ENCODE measurements at regions not wholly inside any gene's neighbourhood (a gene's known extent, or its start where the extent isn't known, plus 50 kb on each side); places are given as distances from the start of the nearest gene placed in this dataset.
"Not testable (repeated sequence)": the region's sequence is repeated elsewhere in the genome, so short reads cannot be mapped to it uniquely, and the experiment has no call there.

- peak overlapping the region; percentile 88 for H3K27ac Mint-ChIP-seq
- peaks cover 22% of the 10 kb centered on the region for H3K4me1 Mint-ChIP-seq
- DNase-seq (ENCODE audit: low spot score in 2 of 2), result no peak
- no peaks in the 10 kb centered on the region for H3K27me3 Mint-ChIP-seq
- H3K4me3 Mint-ChIP-seq, result no peak overlapping the region
- ATAC-seq (ENCODE audit: low read depth), result no peak
- no peaks in the 10 kb centered on the region for H3K36me3 Mint-ChIP-seq
- no peaks in the 10 kb centered on the region for H3K9me3 Mint-ChIP-seq
Measured at GRCh38 chr15:92833106-92833433, 67.1 kb upstream of the CHD2 start.

GRCh38 chr15:92833493-92834271 is 66.4 kb upstream of the CHD2 start:
- H3K36me3 Mint-ChIP-seq, result no peaks in the 10 kb centered on the region
- peak overlapping the region; percentile 35 for H3K4me3 Mint-ChIP-seq
- ATAC-seq (ENCODE audit: low read depth) (no peak), DNase-seq (ENCODE audit: low spot score in 2 of 2) (no peak)
- H3K27me3 Mint-ChIP-seq, result no peaks in the 10 kb centered on the region
- H3K27ac Mint-ChIP-seq, result peak overlapping the region; percentile 88
- H3K9me3 Mint-ChIP-seq, result no peaks in the 10 kb centered on the region
- peaks cover 27% of the 10 kb centered on the region for H3K4me1 Mint-ChIP-seq

DNA sequence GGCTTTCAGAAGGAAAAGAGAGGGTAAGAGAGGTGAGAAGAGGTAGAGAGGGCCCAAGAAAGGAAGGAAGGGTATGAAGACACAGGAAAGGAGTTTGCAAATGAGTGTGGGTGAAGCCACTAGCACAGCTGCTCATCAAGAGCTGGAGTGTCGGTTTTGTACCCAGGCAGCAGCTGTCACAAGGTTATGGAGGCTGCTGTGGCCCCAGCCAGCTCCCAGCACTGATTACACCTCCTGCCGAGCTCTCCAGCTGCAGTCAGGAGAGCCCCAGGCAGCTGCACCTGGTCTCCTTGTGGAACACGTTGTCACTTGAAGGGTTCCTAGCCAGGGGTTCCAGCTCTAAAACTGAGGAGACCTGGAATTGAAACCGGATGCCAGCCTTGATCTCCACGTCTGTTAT is 60.4 kb upstream of the CHD2 start:
- H3K4me3 Mint-ChIP-seq, result peak overlapping the region; percentile 45
- ATAC-seq (ENCODE audit: low read depth) (peak; percentile 56), DNase-seq (ENCODE audit: low spot score in 2 of 2) (no peak)
- peak overlapping the region; percentile 25 for H3K27ac Mint-ChIP-seq
- H3K27me3 Mint-ChIP-seq, result no peaks in the 10 kb centered on the region
- peaks cover 25% of the 10 kb centered on the region for H3K4me1 Mint-ChIP-seq
- H3K9me3 Mint-ChIP-seq, result no peaks in the 10 kb centered on the region
- H3K36me3 Mint-ChIP-seq, result no peaks in the 10 kb centered on the region

DNA sequence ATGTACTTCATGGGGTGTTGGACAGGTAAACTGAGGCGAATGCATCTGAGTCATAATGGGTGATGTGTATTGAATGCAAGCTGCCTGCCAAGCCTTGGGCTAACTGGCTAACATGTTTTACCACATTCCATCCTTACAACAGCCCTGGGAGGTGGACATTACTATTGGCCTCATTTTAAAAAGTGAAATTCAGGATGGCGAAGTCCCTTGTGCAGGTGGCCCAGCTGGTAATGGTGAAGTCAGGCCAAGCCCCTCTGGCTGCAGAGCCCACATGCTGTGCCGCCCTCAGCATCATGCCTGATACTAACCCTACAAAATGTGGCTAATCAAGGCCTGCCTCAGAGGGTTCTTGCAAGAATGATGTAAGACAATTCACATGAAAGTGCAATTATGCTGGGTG is 60.0 kb upstream of the CHD2 start:
- H3K27ac Mint-ChIP-seq, result peak overlapping the region; percentile 25
- peak overlapping the region; percentile 45 for H3K4me3 Mint-ChIP-seq
- DNase-seq (ENCODE audit: low spot score in 2 of 2) (no peak), ATAC-seq (ENCODE audit: low read depth) (no peak)
- H3K27me3 Mint-ChIP-seq, result no peaks in the 10 kb centered on the region
- no peaks in the 10 kb centered on the region for H3K36me3 Mint-ChIP-seq
- no peaks in the 10 kb centered on the region for H3K9me3 Mint-ChIP-seq
- H3K4me1 Mint-ChIP-seq, result peaks cover 29% of the 10 kb centered on the region

DNA sequence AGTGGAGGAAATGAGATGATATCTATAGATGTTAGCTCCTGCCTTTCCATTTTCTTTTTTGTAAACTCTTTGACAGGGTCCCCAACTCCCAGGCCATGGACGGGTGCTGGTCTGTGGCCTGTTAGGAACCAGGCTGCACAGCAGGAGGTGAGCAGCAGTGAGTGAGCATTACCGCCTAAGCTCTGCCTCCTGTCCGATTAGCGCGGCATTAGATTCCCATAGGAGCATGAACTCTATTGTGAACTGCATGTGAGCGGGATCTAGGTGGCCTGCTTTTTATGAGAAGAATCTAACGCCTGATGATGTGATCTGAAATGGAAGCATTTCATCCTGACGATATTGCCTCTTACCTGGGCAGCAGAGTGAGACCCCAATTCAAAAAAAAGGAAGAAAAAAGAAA is 56.8 kb upstream of the CHD2 start:
- DNase-seq (ENCODE audit: low spot score in 2 of 2) (no peak), ATAC-seq (ENCODE audit: low read depth) (no peak)
- H3K36me3 Mint-ChIP-seq, result no peaks in the 10 kb centered on the region
- H3K27ac Mint-ChIP-seq, result no peak overlapping the region
- no peak overlapping the region for H3K4me3 Mint-ChIP-seq
- H3K4me1 Mint-ChIP-seq, result peaks cover 34% of the 10 kb centered on the region
- no peaks in the 10 kb centered on the region for H3K9me3 Mint-ChIP-seq
- no peaks in the 10 kb centered on the region for H3K27me3 Mint-ChIP-seq

DNA sequence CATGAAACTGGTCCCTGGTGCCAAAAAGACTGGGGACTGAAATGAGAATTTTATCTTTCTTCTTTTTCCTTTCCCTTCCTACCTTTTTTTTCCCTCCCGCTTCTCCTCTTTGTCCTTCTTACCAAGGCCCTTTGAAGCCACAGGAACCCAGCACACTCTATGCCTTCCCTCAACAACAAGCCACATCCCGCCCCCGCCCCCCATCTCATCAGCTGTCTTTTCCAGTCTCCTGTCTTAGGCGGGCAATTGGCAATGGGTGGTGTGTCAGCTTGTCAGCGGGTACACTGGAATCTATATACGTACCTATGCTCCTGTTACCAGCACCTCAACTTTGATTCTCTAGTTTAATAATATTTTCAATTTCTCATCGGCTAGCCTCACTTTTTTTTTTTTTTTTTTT is 56.3 kb upstream of the CHD2 start:
- Mint-ChIP-seq H3K27ac (no peak overlapping the region), H3K36me3 (no peaks in the 10 kb centered on the region), H3K27me3 (no peaks in the 10 kb centered on the region), H3K9me3 (no peaks in the 10 kb centered on the region), H3K4me3 (no peak overlapping the region), H3K4me1 (peaks cover 32% of the 10 kb centered on the region)
- no peak for DNase-seq (ENCODE audit: low spot score in 2 of 2)
- no peak for ATAC-seq (ENCODE audit: low read depth)

DNA sequence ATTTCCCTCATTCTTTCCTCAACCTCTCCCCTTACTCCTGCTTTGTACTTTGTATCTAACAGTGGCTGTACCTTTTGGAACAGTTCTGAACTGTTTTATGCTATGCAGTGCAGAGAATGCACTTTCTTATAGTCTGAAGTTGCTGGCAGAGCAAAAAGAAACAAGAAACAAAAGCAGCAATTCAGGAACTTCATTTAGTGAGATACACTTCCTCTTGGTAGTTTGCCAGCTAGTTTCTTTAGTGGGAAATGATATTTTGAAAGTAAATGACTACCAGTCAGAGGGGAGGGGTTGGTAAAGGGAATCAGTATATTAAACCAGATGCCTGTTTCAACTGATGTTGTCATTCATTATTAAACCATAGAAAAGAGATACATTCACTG is 55.0 kb upstream of the CHD2 start:
- Mint-ChIP-seq H3K4me3 (peak overlapping the region; percentile 79), H3K4me1 (peaks cover 33% of the 10 kb centered on the region), H3K36me3 (no peaks in the 10 kb centered on the region), H3K27me3 (no peaks in the 10 kb centered on the region), H3K9me3 (no peaks in the 10 kb centered on the region), H3K27ac (peak overlapping the region; percentile 90)
- peak in 1 of 2 donors; percentile 62 for DNase-seq (ENCODE audit: low spot score in 2 of 2)
- ATAC-seq (ENCODE audit: low read depth), result peak; percentile 62

DNA sequence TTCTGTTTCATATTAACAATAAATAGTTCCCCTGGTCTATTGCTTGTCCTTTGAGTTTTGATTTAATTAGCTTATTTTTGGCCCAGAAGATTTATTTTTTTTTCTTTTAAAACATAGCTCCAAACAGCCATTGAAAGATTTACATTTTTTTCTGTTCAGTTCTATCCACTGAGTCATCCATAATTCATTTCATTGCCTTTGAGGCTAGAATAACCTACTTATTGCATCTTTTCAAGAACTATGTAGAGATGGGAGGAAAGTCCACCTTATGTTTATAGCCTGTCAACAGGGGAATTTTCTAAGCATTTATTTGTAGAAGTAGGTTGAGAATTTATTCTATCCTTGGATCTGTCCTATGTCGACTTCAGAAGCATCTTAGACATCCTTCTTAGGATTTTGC is 53.4 kb upstream of the CHD2 start:
- ATAC-seq (ENCODE audit: low read depth), result no peak
- no peaks in the 10 kb centered on the region for H3K9me3 Mint-ChIP-seq
- H3K27ac Mint-ChIP-seq, result no peak overlapping the region
- peaks cover 30% of the 10 kb centered on the region for H3K4me1 Mint-ChIP-seq
- H3K4me3 Mint-ChIP-seq, result no peak overlapping the region
- no peak for DNase-seq (ENCODE audit: low spot score in 2 of 2)
- H3K27me3 Mint-ChIP-seq, result no peaks in the 10 kb centered on the region
- H3K36me3 Mint-ChIP-seq, result no peaks in the 10 kb centered on the region

GRCh38 chr15:92847841-92848240 is 52.3 kb upstream of the CHD2 start:
- H3K4me3 Mint-ChIP-seq, result no peak overlapping the region
- H3K36me3 Mint-ChIP-seq, result no peaks in the 10 kb centered on the region
- DNase-seq (ENCODE audit: low spot score in 2 of 2), result no peak
- ATAC-seq (ENCODE audit: low read depth), result no peak
- peaks cover 28% of the 10 kb centered on the region for H3K4me1 Mint-ChIP-seq
- H3K9me3 Mint-ChIP-seq, result no peaks in the 10 kb centered on the region
- no peaks in the 10 kb centered on the region for H3K27me3 Mint-ChIP-seq
- peak overlapping the region; percentile 45 for H3K27ac Mint-ChIP-seq

DNA sequence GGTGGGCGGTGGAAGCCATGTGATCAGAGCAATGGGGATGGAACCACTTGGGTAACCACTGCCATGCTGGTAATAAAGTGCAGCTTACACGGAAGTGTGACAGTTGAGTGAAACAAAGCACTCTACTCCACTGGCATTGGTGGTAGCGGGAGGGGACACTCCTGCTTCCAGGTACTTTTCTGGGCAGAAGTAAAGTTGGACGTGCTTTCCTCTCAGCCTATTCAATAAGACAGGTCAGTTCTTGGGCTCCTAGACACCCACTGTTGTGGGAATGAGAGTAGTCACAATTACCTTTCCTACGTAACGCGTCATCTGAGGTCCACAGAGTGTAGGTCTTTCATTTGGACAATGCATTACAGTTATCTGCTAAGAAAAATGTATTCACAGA is 51.7 kb upstream of the CHD2 start:
- Mint-ChIP-seq H3K4me3 (no peak overlapping the region), H3K27me3 (no peaks in the 10 kb centered on the region), H3K27ac (peak overlapping the region; percentile 82), H3K4me1 (peaks cover 30% of the 10 kb centered on the region), H3K36me3 (no peaks in the 10 kb centered on the region), H3K9me3 (no peaks in the 10 kb centered on the region)
- DNase-seq (ENCODE audit: low spot score in 2 of 2), result no peak
- no peak for ATAC-seq (ENCODE audit: low read depth)

GRCh38 chr15:92848852-92849598 is 51.1 kb upstream of the CHD2 start:
- H3K4me1 Mint-ChIP-seq, result peaks cover 30% of the 10 kb centered on the region
- ATAC-seq (ENCODE audit: low read depth) (peak; percentile 87), DNase-seq (ENCODE audit: low spot score in 2 of 2) (peak in 1 of 2 donors; percentile 47)
- no peaks in the 10 kb centered on the region for H3K9me3 Mint-ChIP-seq
- H3K27ac Mint-ChIP-seq, result peak overlapping the region; percentile 82
- no peaks in the 10 kb centered on the region for H3K27me3 Mint-ChIP-seq
- no peaks in the 10 kb centered on the region for H3K36me3 Mint-ChIP-seq
- H3K4me3 Mint-ChIP-seq, result peak overlapping the region; percentile 65

DNA sequence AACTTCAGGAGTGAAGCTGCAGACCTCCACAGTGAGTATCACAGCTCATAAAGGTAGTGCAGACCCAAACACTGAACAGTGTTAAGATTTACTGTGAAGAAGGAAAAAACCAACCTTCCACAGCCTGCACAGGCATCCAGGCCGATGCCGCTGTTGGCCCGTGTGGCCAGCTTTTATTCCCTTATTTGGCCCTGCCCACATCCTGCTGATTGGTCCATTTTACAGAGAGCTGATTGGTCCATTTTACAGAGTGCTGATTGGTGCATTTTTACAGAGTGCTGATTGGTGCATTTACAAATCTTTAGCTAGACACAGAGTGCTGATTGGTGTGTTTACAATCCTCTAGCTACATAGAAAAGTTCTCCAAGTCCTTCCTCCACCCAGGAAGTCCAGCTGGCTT is 49.9 kb upstream of the CHD2 start:
- DNase-seq (ENCODE audit: low spot score in 2 of 2); H3K36me3 Mint-ChIP-seq; H3K27ac Mint-ChIP-seq; H3K9me3 Mint-ChIP-seq; H3K27me3 Mint-ChIP-seq; ATAC-seq (ENCODE audit: low read depth): not testable (repeated sequence)
- Mint-ChIP-seq H3K4me3 (peak overlapping the region; percentile 34), H3K4me1 (peaks cover 26% of the 10 kb centered on the region)
